ENCODE measurements at regions not wholly inside any gene's neighbourhood (a gene's known extent, or its start where the extent isn't known, plus 50 kb on each side); places are given as distances from the start of the nearest gene placed in this dataset.

GRCh38 chr20:22366631-22367030 lies 217.7 kb downstream of the FOXA2 start:
- no peak for FAIRE-seq
- Histone ChIP-seq H3K9me3 (ENCODE audit: control insufficient read depth in 2 of 3, insufficient read depth in 1 of 3, low read length in 3 of 3) (no peaks in the 10 kb centered on the region), H3K4me1 (ENCODE audit: control insufficient read depth in 2 of 3, insufficient read depth in 2 of 3, low read depth in 1 of 3, low read length in 3 of 3) (no peaks in the 10 kb centered on the region), H3K36me3 (ENCODE audit: control insufficient read depth in 2 of 3, insufficient read depth in 3 of 3, low read length in 3 of 3) (no peaks in the 10 kb centered on the region), H3K27ac (ENCODE audit: low read depth in 2 of 2, low read length in 2 of 2) (no peak overlapping the region), H3K27me3 (ENCODE audit: control insufficient read depth, insufficient read depth, low read length) (no peaks in the 10 kb centered on the region), H3K9ac (ENCODE audit: low read length in 3 of 3) (no peak overlapping the region), H3K4me3 (ENCODE audit: low read length in 3 of 3) (no peak overlapping the region)
- intact Hi-C loops (cut with DNase I), result no loop called here
- no peak for TF ChIP-seq CTCF (IDR thresholded peaks at IDR 0.05; ENCODE audit: borderline replicate concordance, extremely low read depth, insufficient read depth)
- no peak for DNase-seq

- Histone ChIP-seq H3K9ac (ENCODE audit: low read length in 3 of 3) (no peak overlapping the region), H3K4me1 (ENCODE audit: control insufficient read depth in 2 of 3, insufficient read depth in 2 of 3, low read depth in 1 of 3, low read length in 3 of 3) (no peaks in the 10 kb centered on the region), H3K36me3 (ENCODE audit: control insufficient read depth in 2 of 3, insufficient read depth in 3 of 3, low read length in 3 of 3) (no peaks in the 10 kb centered on the region), H3K27me3 (ENCODE audit: control insufficient read depth, insufficient read depth, low read length) (no peaks in the 10 kb centered on the region), H3K4me3 (ENCODE audit: low read length in 3 of 3) (no peak overlapping the region), H3K27ac (ENCODE audit: low read depth in 2 of 2, low read length in 2 of 2) (no peak overlapping the region), H3K9me3 (ENCODE audit: control insufficient read depth in 2 of 3, insufficient read depth in 1 of 3, low read length in 3 of 3) (no peaks in the 10 kb centered on the region)
- TF ChIP-seq CTCF (IDR thresholded peaks at IDR 0.05; ENCODE audit: borderline replicate concordance, extremely low read depth, insufficient read depth), result no peak
- FAIRE-seq (no peak), DNase-seq (no peak)
- intact Hi-C loops (cut with DNase I), result no loop called here
Observed at GRCh38 chr20:22354647-22355046, 229.7 kb downstream of the FOXA2 start.

GRCh38 chr20:22353586-22353985 lies 230.8 kb downstream of the FOXA2 start:
- FAIRE-seq (no peak), DNase-seq (no peak)
- no peaks in the 10 kb centered on the region for H3K27me3 ChIP-seq (ENCODE audit: control insufficient read depth, insufficient read depth, low read length)
- no peak overlapping the region for H3K27ac ChIP-seq (ENCODE audit: low read depth in 2 of 2, low read length in 2 of 2)
- H3K4me1 ChIP-seq (ENCODE audit: control insufficient read depth in 2 of 3, insufficient read depth in 2 of 3, low read depth in 1 of 3, low read length in 3 of 3), result no peaks in the 10 kb centered on the region
- intact Hi-C loops (cut with DNase I), result no loop called here
- no peak overlapping the region for H3K4me3 ChIP-seq (ENCODE audit: low read length in 3 of 3)
- H3K9ac ChIP-seq (ENCODE audit: low read length in 3 of 3), result no peak overlapping the region
- H3K36me3 ChIP-seq (ENCODE audit: control insufficient read depth in 2 of 3, insufficient read depth in 3 of 3, low read length in 3 of 3), result no peaks in the 10 kb centered on the region
- H3K9me3 ChIP-seq (ENCODE audit: control insufficient read depth in 2 of 3, insufficient read depth in 1 of 3, low read length in 3 of 3), result no peaks in the 10 kb centered on the region
- no peak for TF ChIP-seq CTCF (IDR thresholded peaks at IDR 0.05; ENCODE audit: borderline replicate concordance, extremely low read depth, insufficient read depth)

GRCh38 chr20:22352019-22352418 lies 232.4 kb downstream of the FOXA2 start:
- no peak for TF ChIP-seq CTCF (IDR thresholded peaks at IDR 0.05; ENCODE audit: borderline replicate concordance, extremely low read depth, insufficient read depth)
- no peaks in the 10 kb centered on the region for H3K4me1 ChIP-seq (ENCODE audit: control insufficient read depth in 2 of 3, insufficient read depth in 2 of 3, low read depth in 1 of 3, low read length in 3 of 3)
- no peak overlapping the region for H3K9ac ChIP-seq (ENCODE audit: low read length in 3 of 3)
- H3K36me3 ChIP-seq (ENCODE audit: control insufficient read depth in 2 of 3, insufficient read depth in 3 of 3, low read length in 3 of 3), result no peaks in the 10 kb centered on the region
- H3K27me3 ChIP-seq (ENCODE audit: control insufficient read depth, insufficient read depth, low read length), result no peaks in the 10 kb centered on the region
- no peak overlapping the region for H3K27ac ChIP-seq (ENCODE audit: low read depth in 2 of 2, low read length in 2 of 2)
- intact Hi-C loops (cut with DNase I), result no loop called here
- FAIRE-seq, result no peak
- DNase-seq, result no peak
- H3K4me3 ChIP-seq (ENCODE audit: low read length in 3 of 3), result no peak overlapping the region
- no peaks in the 10 kb centered on the region for H3K9me3 ChIP-seq (ENCODE audit: control insufficient read depth in 2 of 3, insufficient read depth in 1 of 3, low read length in 3 of 3)
